DND-41 (cell line): ENCODE measurements at regions not wholly inside any gene's neighbourhood (a gene's known extent, or its start where the extent isn't known, plus 50 kb on each side); places are given as distances from the start of the nearest gene placed in this dataset.

Experiments used
- ATAC-seq: fragments of 200-7000 bp; cut with Tn5 transposase; 3 replicates; pipeline ENCODE4 v1.9.1; 2021; ENCODE audit warnings: low read depth; ENCODE audit not compliant: insufficient read depth
- DNase-seq: peaks from one replicate; pipeline ENCODE4 v3.0.0-alpha.2; 2020
- H2AFZ ChIP-seq: 2 replicates; pipeline ENCODE4 v1.6.0; 2012; ENCODE audit warnings: low read depth, low read length
- H3K27ac ChIP-seq: 2 replicates; pipeline ENCODE4 v1.5.1; 2012; ENCODE audit warnings: low read length, inconsistent platforms
- H3K27me3 ChIP-seq: fragments of 200-600 bp; sonication (generic); 2 replicates; pipeline ENCODE4 v1.6.0; 2012; ENCODE audit warnings: low read length, mild to moderate bottlenecking, inconsistent platforms; ENCODE audit not compliant: insufficient read depth, poor library complexity
- H3K36me3 ChIP-seq: 2 replicates; pipeline ENCODE4 v1.5.1; 2012; ENCODE audit warnings: low read length, inconsistent platforms; ENCODE audit not compliant: insufficient read depth
- H3K4me1 ChIP-seq: 2 replicates; pipeline ENCODE4 v1.5.1; 2012; ENCODE audit warnings: mild to moderate bottlenecking, low read length; ENCODE audit not compliant: insufficient read depth
- H3K4me2 ChIP-seq: 2 replicates; pipeline ENCODE4 v1.6.0; 2012; ENCODE audit warnings: mild to moderate bottlenecking, moderate library complexity, low read length, inconsistent platforms; ENCODE audit not compliant: insufficient read depth
- H3K4me3 ChIP-seq, 2 experiments: fragments of 200-600 bp in 1 of 2; shearing (Covaris generic) in 1 of 2; 2 replicates each; pipeline ENCODE4 v1.5.1; 2012 to 2016; ENCODE audit warnings: inconsistent platforms in 2 of 2, low read length in 2 of 2, mild to moderate bottlenecking in 2 of 2, low read depth in 1 of 2, moderate library complexity in 1 of 2
- H3K79me2 ChIP-seq: 2 replicates; pipeline ENCODE4 v1.6.0; 2012; ENCODE audit warnings: low read length, inconsistent platforms; ENCODE audit not compliant: insufficient read depth
- H3K9ac ChIP-seq: 2 replicates; pipeline ENCODE4 v1.6.0; 2012; ENCODE audit warnings: low read depth, mild to moderate bottlenecking, inconsistent platforms, low read length, moderate library complexity
- H3K9me3 ChIP-seq: 2 replicates; pipeline ENCODE4 v1.5.1; 2012; ENCODE audit warnings: low read length, moderate library complexity, mild to moderate bottlenecking, inconsistent platforms; ENCODE audit not compliant: insufficient read depth, severe bottlenecking
- H4K20me1 ChIP-seq: 2 replicates; pipeline ENCODE4 v1.6.0; 2012; ENCODE audit warnings: low read length; ENCODE audit not compliant: insufficient read depth
- CTCF ChIP-seq: IDR thresholded peaks from 2 replicates; pipeline ENCODE4 v1.5.1; 2012; ENCODE audit warnings: borderline replicate concordance, low read length, moderate library complexity, mild to moderate bottlenecking; ENCODE audit not compliant: poor library complexity, severe bottlenecking; ENCODE audit errors: extremely low read depth
- EZH2 ChIP-seq: IDR thresholded peaks from 3 replicates; pipeline ENCODE4 v1.6.1; 2012; ENCODE audit warnings: borderline replicate concordance, low read depth, mild to moderate bottlenecking, moderate library complexity, low read length, inconsistent platforms; ENCODE audit not compliant: severe bottlenecking

DNA sequence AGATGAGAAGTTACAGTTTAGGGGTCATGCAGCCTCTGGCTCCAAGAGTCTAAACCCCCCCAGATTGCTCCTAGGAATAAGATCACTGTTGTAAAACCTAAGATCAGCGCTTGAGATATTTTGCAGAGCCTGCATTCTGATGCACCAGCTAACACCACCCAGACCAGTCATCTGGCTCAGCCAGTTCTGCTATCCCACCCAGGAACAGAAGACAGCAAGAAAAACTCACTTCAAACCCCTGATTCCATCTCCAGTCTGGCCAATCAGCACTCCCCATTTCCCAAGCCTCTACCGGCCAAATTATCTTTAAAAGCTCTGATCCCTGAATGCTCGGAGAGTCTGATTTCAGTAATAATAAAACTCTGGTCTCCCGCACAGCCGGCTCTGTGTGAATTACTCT is 158.6 kb downstream of the ZNF664 start:
- DNase-seq (no peak), ATAC-seq (no peak)
- Histone ChIP-seq H3K36me3 (no peaks in the 10 kb centered on the region), H3K4me2 (no peak overlapping the region), H4K20me1 (no peaks in the 10 kb centered on the region), H3K9me3 (no peaks in the 10 kb centered on the region), H3K79me2 (no peaks in the 10 kb centered on the region), H2AFZ (no peak overlapping the region), H3K4me3 (no peak overlapping the region), H3K27ac (no peak overlapping the region), H3K27me3 (no peaks in the 10 kb centered on the region), H3K4me1 (no peaks in the 10 kb centered on the region), H3K9ac (no peak overlapping the region)
- TF ChIP-seq EZH2 (no peak), CTCF (no peak)

- no peak for ATAC-seq
- no peak overlapping the region for H3K9ac ChIP-seq
- DNase-seq = no peak
- H3K9me3 ChIP-seq = no peaks in the 10 kb centered on the region
- H4K20me1 ChIP-seq = no peaks in the 10 kb centered on the region
- no peak overlapping the region for H3K27ac ChIP-seq
- H3K36me3 ChIP-seq = no peaks in the 10 kb centered on the region
- H3K79me2 ChIP-seq = no peaks in the 10 kb centered on the region
- H2AFZ ChIP-seq = no peak overlapping the region
- H3K4me2 ChIP-seq = no peak overlapping the region
- TF ChIP-seq EZH2 = no peak
- TF ChIP-seq CTCF = no peak
- no peak overlapping the region for H3K4me3 ChIP-seq
- H3K27me3 ChIP-seq = no peaks in the 10 kb centered on the region
- H3K4me1 ChIP-seq = no peaks in the 10 kb centered on the region
These were observed 159.5 kb downstream of the ZNF664 start for GRCh38 chr12:124132530-124132929.

DNA sequence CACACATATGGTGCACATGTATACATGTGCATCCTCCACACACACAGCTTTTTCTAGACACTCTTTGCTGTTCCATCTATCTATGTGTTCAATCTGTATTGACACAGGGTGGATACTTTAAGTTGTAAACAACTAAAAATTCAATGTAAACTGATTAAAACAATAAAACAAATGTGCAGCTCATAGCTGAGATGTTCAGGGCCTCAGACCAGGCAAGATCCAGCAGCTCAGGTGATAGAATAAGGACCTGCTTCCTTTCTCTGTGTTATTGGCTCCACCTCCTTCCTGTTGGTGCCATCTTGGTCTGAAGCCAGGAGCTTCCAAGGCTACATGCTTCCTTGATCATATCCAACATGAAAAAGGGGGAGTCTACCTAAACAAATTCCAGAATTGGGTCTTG is 158.1 kb upstream of the RFLNA start:
- ATAC-seq = no peak
- H3K9me3 ChIP-seq = no peaks in the 10 kb centered on the region

More for the DNA sequence above, 158.1 kb upstream of the RFLNA start:
- H3K4me3 ChIP-seq = no peak overlapping the region
- H3K4me2 ChIP-seq = no peak overlapping the region
- no peaks in the 10 kb centered on the region for H4K20me1 ChIP-seq
- no peak overlapping the region for H2AFZ ChIP-seq
- H3K27ac ChIP-seq = no peak overlapping the region
- H3K4me1 ChIP-seq = no peaks in the 10 kb centered on the region
- no peaks in the 10 kb centered on the region for H3K27me3 ChIP-seq
- no peak for DNase-seq
- no peak overlapping the region for H3K9ac ChIP-seq
- H3K79me2 ChIP-seq = no peaks in the 10 kb centered on the region
- H3K36me3 ChIP-seq = no peaks in the 10 kb centered on the region
- no peak for TF ChIP-seq CTCF
- TF ChIP-seq EZH2 = no peak
